Heart left ventricle (tissue), 13 donors: ENCODE measurements at regions not wholly inside any gene's neighbourhood (a gene's known extent, or its start where the extent isn't known, plus 50 kb on each side); places are given as distances from the start of the nearest gene placed in this dataset.

Experiments
- POLR2A ChIP-seq, 2 donors: fragments of 450-650 bp; IDR thresholded peaks; one replicate each; pipeline ENCODE4 v1.6.1; 2017; ENCODE audit warnings: antibody characterized with exemption in 2 of 2, mild to moderate bottlenecking in 2 of 2, moderate library complexity in 2 of 2
- TF ChIP-seq, protein P1 (sequence below), 12 donors: fragments of 200-600 bp; sonication (generic) in 4 of 12; IDR thresholded peaks; one replicate each; pipeline versions ENCODE4 v1.5.0 to v1.8.0; 2018 to 2022; ENCODE audit warnings: antibody characterized with exemption in 12 of 12, mild to moderate bottlenecking in 5 of 12
- donor health status: ischemic (EF 13 %, LVEDD 7.1; RV severe dilation, severe dysfunction).
- donor health status: DM: no; HTN: yes; CAD: no.
- donor health status: DM: no; HTN: no; CAD: no.
- donor health status: ischemic (EF 25% LVEDD 6.9; RV normal size, moderate dysfunction).
- donor health status: ischemic (EF 25% LVEDD 5.7; RV mildly dilated, moderate dysfunction).
- donor health status: ischemic (EF 35%, LVEDD 5.7; RV mildly dilated, moderate dysfunction).
- donor health status: nonischemic (EF 11% LVEDD 7.7; RV severe dilation, severe dysfunction).
- donor health status: DM: yes; HTN: yes; CAD: no.
- donor health status: PGD.
- donor health status: ischemic (EF 29% LVEDD 5.4; RV normal size, mild dysfunction).
- donor health status: nonischemic (EF 23%, LVEDD 6.1; RV moderate dilation, normal function).

DNA sequence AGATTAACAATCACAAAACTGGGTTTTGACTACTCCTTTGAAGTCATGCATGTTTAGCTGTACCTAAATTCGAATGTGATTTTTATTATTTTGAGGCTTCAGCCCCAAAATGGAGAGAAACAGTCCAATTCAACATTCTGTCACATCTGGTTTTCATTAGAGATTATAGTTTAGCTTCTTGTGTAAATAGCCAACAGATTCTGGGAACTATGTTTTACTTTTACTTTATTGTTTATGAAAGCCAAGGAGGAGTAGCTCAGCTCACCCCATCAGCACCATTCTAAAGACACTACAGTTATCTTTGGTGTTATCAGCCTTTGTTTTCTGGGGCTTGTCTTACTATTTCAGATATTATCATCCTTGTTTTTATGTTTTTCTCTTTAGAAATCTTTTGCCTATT lies 465.0 kb upstream of the CWC22 start:
- no peak for TF ChIP-seq POLR2A (IDR thresholded peaks at IDR 0.05)
- TF ChIP-seq, protein P1, sequence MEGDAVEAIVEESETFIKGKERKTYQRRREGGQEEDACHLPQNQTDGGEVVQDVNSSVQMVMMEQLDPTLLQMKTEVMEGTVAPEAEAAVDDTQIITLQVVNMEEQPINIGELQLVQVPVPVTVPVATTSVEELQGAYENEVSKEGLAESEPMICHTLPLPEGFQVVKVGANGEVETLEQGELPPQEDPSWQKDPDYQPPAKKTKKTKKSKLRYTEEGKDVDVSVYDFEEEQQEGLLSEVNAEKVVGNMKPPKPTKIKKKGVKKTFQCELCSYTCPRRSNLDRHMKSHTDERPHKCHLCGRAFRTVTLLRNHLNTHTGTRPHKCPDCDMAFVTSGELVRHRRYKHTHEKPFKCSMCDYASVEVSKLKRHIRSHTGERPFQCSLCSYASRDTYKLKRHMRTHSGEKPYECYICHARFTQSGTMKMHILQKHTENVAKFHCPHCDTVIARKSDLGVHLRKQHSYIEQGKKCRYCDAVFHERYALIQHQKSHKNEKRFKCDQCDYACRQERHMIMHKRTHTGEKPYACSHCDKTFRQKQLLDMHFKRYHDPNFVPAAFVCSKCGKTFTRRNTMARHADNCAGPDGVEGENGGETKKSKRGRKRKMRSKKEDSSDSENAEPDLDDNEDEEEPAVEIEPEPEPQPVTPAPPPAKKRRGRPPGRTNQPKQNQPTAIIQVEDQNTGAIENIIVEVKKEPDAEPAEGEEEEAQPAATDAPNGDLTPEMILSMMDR (IDR thresholded peaks at IDR 0.05), result no peak
